SK-N-SH (cell line): ENCODE measurements at regions not wholly inside any gene's neighbourhood (a gene's known extent, or its start where the extent isn't known, plus 50 kb on each side); places are given as distances from the start of the nearest gene placed in this dataset.

Source experiments
- CTCF ChIA-PET: fragments of 300-600, 350-600 bp; formaldehyde crosslinking; extraction: SDS; loops from one replicate; lab custom pipeline; 2021; lab: Yijun Ruan, JAX
- POLR2A ChIA-PET: fragments of 350-600 bp; sonication (Branson Sonifier 250); formaldehyde crosslinking; extraction: SDS; loops from one replicate; lab custom pipeline; 2020; ENCODE audit warnings: antibody characterized with exemption, inconsistent platforms; lab: Yijun Ruan, JAX
- DNase-seq: peaks from one replicate; pipeline ENCODE4 v3.0.0; 2012
- H2AFZ ChIP-seq: fragments of 200-600 bp; sonication (generic); 2 replicates; pipeline ENCODE4 v1.8.1; 2016; ENCODE audit warnings: antibody characterized with exemption, mild to moderate bottlenecking, low read depth
- H3F3A ChIP-seq: fragments of 200-600 bp; sonication (generic); replicated peaks from 2 replicates; pipeline ENCODE3; 2016; ENCODE audit warnings: antibody characterized with exemption, mild to moderate bottlenecking; ENCODE audit not compliant: insufficient read depth
- H3K27ac ChIP-seq, 2 experiments: fragments of 200-500 bp in 1 of 2; fragments of 200-600 bp in 1 of 2; sonication (Bioruptor generic) in 1 of 2; sonication (generic), shearing (Covaris generic) in 1 of 2; 2 replicates each; pipeline versions ENCODE4 v1.5.1 to v1.6.1; 2014 to 2016; ENCODE audit warnings: low read depth in 2 of 2, inconsistent platforms in 1 of 2, low read length in 1 of 2, mild to moderate bottlenecking in 1 of 2, mixed read lengths in 1 of 2
- H3K27me3 ChIP-seq: fragments of 200-600 bp; sonication (generic), shearing (Covaris generic); 2 replicates; pipeline ENCODE4 v1.6.1; 2016; ENCODE audit warnings: mixed run types; ENCODE audit not compliant: insufficient read depth
- H3K36me3 ChIP-seq, 2 experiments: fragments of 200-500 bp in 1 of 2; fragments of 200-600 bp in 1 of 2; sonication (Bioruptor generic) in 1 of 2; sonication (generic) in 1 of 2; replicated peaks in 1 of 2; 2 replicates each; pipeline versions ENCODE3 to v1.5.1; 2014 to 2016; ENCODE audit warnings: low read length in 1 of 2, mild to moderate bottlenecking in 1 of 2; ENCODE audit not compliant: insufficient read depth in 2 of 2, control insufficient read depth in 1 of 2
- H3K4me1 ChIP-seq, 2 experiments: fragments of 200-500 bp in 1 of 2; fragments of 200-600 bp in 1 of 2; sonication (Bioruptor generic) in 1 of 2; sonication (generic), shearing (Covaris generic) in 1 of 2; 2 replicates each; pipeline versions ENCODE4 v1.5.1 to v1.6.1; 2014 to 2016; ENCODE audit warnings: low read depth in 1 of 2, low read length in 1 of 2, mixed run types in 1 of 2; ENCODE audit not compliant: insufficient read depth in 2 of 2, control insufficient read depth in 1 of 2
- H3K4me2 ChIP-seq: fragments of 200-600 bp; sonication (generic), shearing (Covaris generic); 2 replicates; pipeline ENCODE4 v1.6.1; 2017; ENCODE audit warnings: mixed run types
- H3K4me3 ChIP-seq, 2 experiments: fragments of 200-500 bp in 1 of 2; fragments of 200-600 bp in 1 of 2; sonication (Bioruptor generic) in 1 of 2; sonication (generic), shearing (Covaris generic) in 1 of 2; 2 replicates each; pipeline versions ENCODE4 v1.5.1 to v1.8.1; 2014 to 2016; ENCODE audit warnings: low read depth in 2 of 2, inconsistent platforms in 1 of 2, low read length in 1 of 2, mild to moderate bottlenecking in 1 of 2, mixed read lengths in 1 of 2, moderate library complexity in 1 of 2
- H3K79me2 ChIP-seq: fragments of 200-600 bp; sonication (generic); 2 replicates; pipeline ENCODE4 v1.8.1; 2017; ENCODE audit warnings: mild to moderate bottlenecking; ENCODE audit not compliant: insufficient read depth
- H3K9ac ChIP-seq: fragments of 200-600 bp; sonication (generic); 2 replicates; pipeline ENCODE4 v1.6.1; 2017; ENCODE audit warnings: mixed run types
- H3K9me2 ChIP-seq: fragments of 200-600 bp; sonication (generic); 2 replicates; pipeline ENCODE4 v1.6.1; 2017; ENCODE audit warnings: mixed run types
- H3K9me3 ChIP-seq: fragments of 200-600 bp; sonication (generic); 2 replicates; pipeline ENCODE4 v1.6.1; 2017; ENCODE audit warnings: mixed run types, mild to moderate bottlenecking, moderate library complexity
- H4K20me1 ChIP-seq: fragments of 200-600 bp; sonication (generic); 2 replicates; pipeline ENCODE4 v1.6.1; 2017; ENCODE audit warnings: mild to moderate bottlenecking, mixed run types; ENCODE audit not compliant: insufficient read depth
- CTCF ChIP-seq: fragments of 200-600 bp; sonication (generic); IDR thresholded peaks from 2 replicates; pipeline ENCODE4 v1.6.1; 2017; ENCODE audit warnings: antibody characterized with exemption, mild to moderate bottlenecking, moderate library complexity
- EP300 ChIP-seq, 2 experiments: IDR thresholded peaks; 2 replicates each; pipeline versions ENCODE4 v1.4.0 to v1.6.1; 2012; ENCODE audit warnings: borderline replicate concordance in 1 of 2, low read depth in 1 of 2, low read length in 1 of 2
- FOSL2 ChIP-seq: IDR thresholded peaks from 2 replicates; pipeline ENCODE4 v1.4.0; 2012; ENCODE audit warnings: low read depth, mild to moderate bottlenecking, moderate library complexity, borderline replicate concordance
- FOXM1 ChIP-seq: IDR thresholded peaks from 2 replicates; pipeline ENCODE4 v1.4.0; 2012; ENCODE audit warnings: low read depth, mild to moderate bottlenecking
- GATA2 ChIP-seq: sonication (generic); formaldehyde crosslinking; IDR thresholded peaks from 2 replicates; pipeline ENCODE4 v1.5.0; 2020; ENCODE audit warnings: mild to moderate bottlenecking, missing genetic modification reagents
- JUND ChIP-seq: IDR thresholded peaks from 2 replicates; pipeline ENCODE4 v1.4.0; 2012
- MAX ChIP-seq: IDR thresholded peaks from 2 replicates; pipeline ENCODE4 v1.4.0; 2012; ENCODE audit warnings: low read depth
- NFIC ChIP-seq: IDR thresholded peaks from 2 replicates; pipeline ENCODE4 v1.4.0; 2012; ENCODE audit warnings: borderline replicate concordance
- NRF1 ChIP-seq: IDR thresholded peaks from 2 replicates; pipeline ENCODE4 v1.6.1; 2012; ENCODE audit warnings: low read depth, mild to moderate bottlenecking, low read length
- RCOR1 ChIP-seq: fragments of 150-350 bp; IDR thresholded peaks from 2 replicates; pipeline ENCODE4 v1.6.1; 2017; ENCODE audit warnings: antibody characterized with exemption, low read length
- RFX5 ChIP-seq: IDR thresholded peaks from 2 replicates; pipeline ENCODE4 v1.6.1; 2012; ENCODE audit warnings: mild to moderate bottlenecking, improper control_type of control experiment, low read length
- TCF12 ChIP-seq: IDR thresholded peaks from 2 replicates; pipeline ENCODE4 v1.4.0; 2012
- TEAD4 ChIP-seq: IDR thresholded peaks from 2 replicates; pipeline ENCODE4 v1.4.0; 2012; ENCODE audit warnings: mild to moderate bottlenecking, borderline replicate concordance; ENCODE audit not compliant: insufficient read depth
- USF2 ChIP-seq: fragments of 150-350 bp; IDR thresholded peaks from 2 replicates; pipeline ENCODE4 v1.6.1; 2017; ENCODE audit warnings: antibody characterized with exemption, low read length, low read depth, borderline replicate concordance
- WGBS: methylation state at CpG from one replicate; pipeline ENCODE4 v1.1.6; 2017; ENCODE audit warnings: low lambda C conversion rate; 5-methylcytosine and 5-hydroxymethylcytosine counted together
- TF ChIP-seq, protein P1 (sequence below): IDR thresholded peaks from 2 replicates; pipeline ENCODE4 v1.4.0; 2012; ENCODE audit warnings: low read depth, borderline replicate concordance

GRCh38 chr13:34153428-34154180, 335.7 kb downstream of the RFC3 start:
- no peak overlapping the region for H3K4me2 ChIP-seq
- TF ChIP-seq CTCF = peak; percentile 21; the same call in 1 of the 2 replicates
- TF ChIP-seq TEAD4 = no peak
- TF ChIP-seq, all 33 proteins: peak for 1
- Histone ChIP-seq H4K20me1 (no peaks in the 10 kb centered on the region), H3K27ac (peak overlapping the region; percentile 39 to 96; a peak in 2 of 4 replicates), H3K9ac (no peak overlapping the region), H3F3A (peaks cover 27% of the 10 kb centered on the region), H3K79me2 (no peaks in the 10 kb centered on the region), H3K4me1 (peaks cover 12 to 28% of the 10 kb centered on the region in 2 experiments), H3K9me2 (no peaks in the 10 kb centered on the region), H3K9me3 (no peaks in the 10 kb centered on the region), H2AFZ (no peak overlapping the region; the same call in 1 of the 2 replicates), H3K4me3 (no peak overlapping the region), H3K27me3 (no peaks in the 10 kb centered on the region), H3K36me3 (no peaks in the 10 kb centered on the region)
- CTCF ChIA-PET = no interaction called here
- POLR2A ChIA-PET = no interaction called here
- 60% methylated on average over 12 of the region's 12 CpGs for WGBS
- no peak for DNase-seq

GRCh38 chr13:34155931-34156607, 338.1 kb downstream of the RFC3 start:
- no peaks in the 10 kb centered on the region for H3K36me3 ChIP-seq
- no peaks in the 10 kb centered on the region for H3K79me2 ChIP-seq
- ChIA-PET POLR2A (no interaction called here), CTCF (no interaction called here)
- peak overlapping the region; percentile 4 to 54; a peak in 3 of 4 replicates for H3K4me3 ChIP-seq
- no peak for DNase-seq
- H3F3A ChIP-seq = peaks cover 27% of the 10 kb centered on the region
- no peaks in the 10 kb centered on the region for H3K9me2 ChIP-seq
- H4K20me1 ChIP-seq = no peaks in the 10 kb centered on the region
- H3K27me3 ChIP-seq = no peaks in the 10 kb centered on the region
- peaks cover 3 to 28% of the 10 kb centered on the region in 2 experiments for H3K4me1 ChIP-seq
- H3K4me2 ChIP-seq = peak overlapping the region; percentile 84
- 30% methylated on average over 9 of the region's 10 CpGs for WGBS
- peak overlapping the region; percentile 86 to 96 for H3K27ac ChIP-seq
- no peaks in the 10 kb centered on the region for H3K9me3 ChIP-seq
- peak overlapping the region; percentile 89 for H2AFZ ChIP-seq
- peak overlapping the region; percentile 70 for H3K9ac ChIP-seq
- TF ChIP-seq NRF1 (no peak), NFIC (no peak), EP300 (IDR thresholded peaks at IDR 0.05; ENCODE audit: borderline replicate concordance in 1 of 2, low read depth in 1 of 2, low read length in 1 of 2) (peak in 1 of 2 experiments; percentile 62; a peak in 1 of 4 replicates), FOSL2 (peak; percentile 57), GATA2 (CRISPR knock-in tag) (no peak), JUND (peak; percentile 46; the same call in 1 of the 2 replicates), MAX (no peak), TCF12 (peak; percentile 59), FOXM1 (no peak), RCOR1 (no peak), USF2 (no peak), RFX5 (no peak), CTCF (no peak)
- TF ChIP-seq, protein P1, sequence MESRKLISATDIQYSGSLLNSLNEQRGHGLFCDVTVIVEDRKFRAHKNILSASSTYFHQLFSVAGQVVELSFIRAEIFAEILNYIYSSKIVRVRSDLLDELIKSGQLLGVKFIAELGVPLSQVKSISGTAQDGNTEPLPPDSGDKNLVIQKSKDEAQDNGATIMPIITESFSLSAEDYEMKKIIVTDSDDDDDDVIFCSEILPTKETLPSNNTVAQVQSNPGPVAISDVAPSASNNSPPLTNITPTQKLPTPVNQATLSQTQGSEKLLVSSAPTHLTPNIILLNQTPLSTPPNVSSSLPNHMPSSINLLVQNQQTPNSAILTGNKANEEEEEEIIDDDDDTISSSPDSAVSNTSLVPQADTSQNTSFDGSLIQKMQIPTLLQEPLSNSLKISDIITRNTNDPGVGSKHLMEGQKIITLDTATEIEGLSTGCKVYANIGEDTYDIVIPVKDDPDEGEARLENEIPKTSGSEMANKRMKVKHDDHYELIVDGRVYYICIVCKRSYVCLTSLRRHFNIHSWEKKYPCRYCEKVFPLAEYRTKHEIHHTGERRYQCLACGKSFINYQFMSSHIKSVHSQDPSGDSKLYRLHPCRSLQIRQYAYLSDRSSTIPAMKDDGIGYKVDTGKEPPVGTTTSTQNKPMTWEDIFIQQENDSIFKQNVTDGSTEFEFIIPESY = no peak
